Keratinocyte (primary cell): ENCODE measurements at regions not wholly inside any gene's neighbourhood (a gene's known extent, or its start where the extent isn't known, plus 50 kb on each side); places are given as distances from the start of the nearest gene placed in this dataset.

Source experiments
- DNase-seq: peaks from one replicate; pipeline ENCODE4 v3.0.0-alpha.2; 2011; ENCODE audit warnings: low read depth, missing footprints, low spot score
- FAIRE-seq: peaks from 2 replicates; lab custom pipeline; 2011; peaks lifted over from hg19 to GRCh38; lab: Jason Lieb, UNC
- H2AFZ ChIP-seq: 2 replicates; pipeline ENCODE4 v1.6.0; 2012; ENCODE audit warnings: low read length, control low read depth, inconsistent platforms; ENCODE audit not compliant: control insufficient read depth
- H3K27ac ChIP-seq: 2 replicates; pipeline ENCODE4 v1.5.1; 2011; ENCODE audit warnings: low read length; ENCODE audit not compliant: control insufficient read depth, insufficient read depth
- H3K27me3 ChIP-seq: 3 replicates; pipeline ENCODE4 v1.6.0; 2011; ENCODE audit warnings: low read length; ENCODE audit not compliant: control insufficient read depth, insufficient read depth; ENCODE audit errors: extremely low read depth
- H3K36me3 ChIP-seq, 2 experiments: 2 replicates in 1 of 2; 3 replicates in 1 of 2; pipeline ENCODE4 v1.5.1; 2011; ENCODE audit warnings: low read length in 2 of 2, mild to moderate bottlenecking in 1 of 2; ENCODE audit not compliant: control insufficient read depth in 2 of 2, insufficient read depth in 2 of 2; ENCODE audit errors: extremely low read depth in 1 of 2
- H3K4me1 ChIP-seq: 3 replicates; pipeline ENCODE4 v1.5.1; 2011; ENCODE audit warnings: low read length; ENCODE audit not compliant: control insufficient read depth, insufficient read depth; ENCODE audit errors: extremely low read depth
- H3K4me2 ChIP-seq: 3 replicates; pipeline ENCODE4 v1.6.0; 2011; ENCODE audit warnings: low read depth, low read length; ENCODE audit not compliant: control insufficient read depth, insufficient read depth; ENCODE audit errors: extremely low read depth
- H3K4me3 ChIP-seq, 3 experiments: fragments of 200-600 bp in 1 of 3; sonication (generic) in 1 of 3; 2 replicates in 2 of 3; 3 replicates in 1 of 3; pipeline ENCODE4 v1.5.1; 2011 to 2016; ENCODE audit warnings: low read length in 3 of 3, mild to moderate bottlenecking in 3 of 3, control low read depth in 2 of 3, inconsistent platforms in 1 of 3, low read depth in 1 of 3, mixed read lengths in 1 of 3, mixed run types in 1 of 3, moderate library complexity in 1 of 3; ENCODE audit not compliant: control insufficient read depth in 2 of 3, insufficient read depth in 2 of 3; ENCODE audit errors: extremely low read depth in 1 of 3
- H3K79me2 ChIP-seq: 2 replicates; pipeline ENCODE4 v1.6.0; 2012; ENCODE audit warnings: low read length; ENCODE audit not compliant: control insufficient read depth, insufficient read depth
- H3K9ac ChIP-seq: 3 replicates; pipeline ENCODE4 v1.6.0; 2011; ENCODE audit warnings: low read length; ENCODE audit not compliant: control insufficient read depth, insufficient read depth; ENCODE audit errors: extremely low read depth
- H3K9me1 ChIP-seq: 3 replicates; pipeline ENCODE4 v1.6.0; 2011; ENCODE audit warnings: low read length; ENCODE audit not compliant: control insufficient read depth, insufficient read depth; ENCODE audit errors: extremely low read depth
- H3K9me3 ChIP-seq: 2 replicates; pipeline ENCODE4 v1.5.1; 2012; ENCODE audit warnings: low read depth, low read length; ENCODE audit not compliant: control insufficient read depth
- H4K20me1 ChIP-seq: 3 replicates; pipeline ENCODE4 v1.6.0; 2011; ENCODE audit warnings: low read length; ENCODE audit not compliant: control insufficient read depth, insufficient read depth; ENCODE audit errors: extremely low read depth
- CTCF ChIP-seq, 3 experiments: IDR thresholded peaks in 1 of 3; conservative IDR thresholded peaks in 1 of 3; optimal IDR thresholded peaks in 1 of 3; 2 replicates in 2 of 3; 3 replicates in 1 of 3; pipeline versions ENCODE3 to v1.5.1; 2011; ENCODE audit warnings: low read length in 3 of 3, mild to moderate bottlenecking in 3 of 3, moderate library complexity in 2 of 3, control low read depth in 1 of 3, inconsistent platforms in 1 of 3; ENCODE audit not compliant: insufficient read depth in 2 of 3; ENCODE audit errors: extremely low read depth in 1 of 3
- EZH2 ChIP-seq: IDR thresholded peaks from one replicate; pipeline ENCODE4 v1.6.1; 2012; ENCODE audit warnings: inconsistent platforms, mild to moderate bottlenecking, low read length, moderate library complexity
- dilution Hi-C: fragments of 300-500 bp; cut with MboI; formaldehyde crosslinking; loops from one replicate; pipeline ENCODE4 v1.7.0; 2020; ENCODE audit warnings: low sequenced_read_pairs; ENCODE audit not compliant: extremely low pct_ligation_motif_present

GRCh38 chr3:151976211-151977050, 103.0 kb downstream of the SUCNR1 start:
- H3K4me2 ChIP-seq, result peak overlapping the region; percentile 7
- no peaks in the 10 kb centered on the region for H3K79me2 ChIP-seq
- H4K20me1 ChIP-seq, result no peaks in the 10 kb centered on the region
- no peak overlapping the region for H3K27ac ChIP-seq
- no peak overlapping the region for H3K4me3 ChIP-seq
- H2AFZ ChIP-seq, result no peak overlapping the region
- H3K9me3 ChIP-seq, result no peaks in the 10 kb centered on the region
- no peaks in the 10 kb centered on the region for H3K36me3 ChIP-seq
- no peak overlapping the region for H3K9ac ChIP-seq
- TF ChIP-seq EZH2 (no peak), CTCF (optimal IDR thresholded peaks at IDR 0.05 in 1 of 3, IDR thresholded peaks at IDR 0.05 in 1 of 3, conservative IDR thresholded peaks at IDR 0.05 in 1 of 3; ENCODE audit: extremely low read depth in 1 of 3, insufficient read depth in 2 of 3, low read length in 3 of 3) (peak in 1 of 3 experiments; percentile 7)
- DNase-seq (peak; percentile 76), FAIRE-seq (peak; percentile 99)
- dilution Hi-C loops, result no loop called here
- no peaks in the 10 kb centered on the region for H3K9me1 ChIP-seq
- peaks cover 20% of the 10 kb centered on the region for H3K4me1 ChIP-seq
- no peaks in the 10 kb centered on the region for H3K27me3 ChIP-seq

- Histone ChIP-seq H3K9ac (no peak overlapping the region), H3K27ac (no peak overlapping the region), H3K79me2 (no peaks in the 10 kb centered on the region), H3K27me3 (no peaks in the 10 kb centered on the region), H3K4me3 (no peak overlapping the region), H3K4me1 (peaks cover 13% of the 10 kb centered on the region), H2AFZ (no peak overlapping the region), H3K4me2 (no peak overlapping the region), H3K9me3 (no peaks in the 10 kb centered on the region), H3K36me3 (no peaks in the 10 kb centered on the region), H3K9me1 (no peaks in the 10 kb centered on the region), H4K20me1 (no peaks in the 10 kb centered on the region)
- dilution Hi-C loops, result no loop called here
- FAIRE-seq (no peak), DNase-seq (no peak)
- TF ChIP-seq CTCF (optimal IDR thresholded peaks at IDR 0.05 in 1 of 3, IDR thresholded peaks at IDR 0.05 in 1 of 3, conservative IDR thresholded peaks at IDR 0.05 in 1 of 3; ENCODE audit: extremely low read depth in 1 of 3, insufficient read depth in 2 of 3, low read length in 3 of 3) (no peak), EZH2 (no peak)
Observed at GRCh38 chr3:151979906-151980305, 106.5 kb downstream of the SUCNR1 start.
